ENCODE measurements at regions not wholly inside any gene's neighbourhood (a gene's known extent, or its start where the extent isn't known, plus 50 kb on each side); places are given as distances from the start of the nearest gene placed in this dataset.

- Histone ChIP-seq H2AFZ (ENCODE audit: low read length) (no peak overlapping the region), H4K91ac (ENCODE audit: insufficient read length, low read depth, low read length) (no peak overlapping the region), H3K79me1 (ENCODE audit: insufficient read depth, low read depth, low read length, poor library complexity, severe bottlenecking) (no peaks in the 10 kb centered on the region), H3K79me2 (ENCODE audit: insufficient read depth, low read length) (no peaks in the 10 kb centered on the region), H2BK20ac (ENCODE audit: low read depth, low read length, poor library complexity, severe bottlenecking) (no peak overlapping the region), H2AK5ac (ENCODE audit: insufficient read length, low read length) (no peak overlapping the region), H4K5ac (ENCODE audit: insufficient read length, low read depth, low read length) (no peak overlapping the region), H3K18ac (ENCODE audit: insufficient read length, low read depth, low read length) (no peak overlapping the region), H4K8ac (replicated peaks; ENCODE audit: insufficient read length, low read depth, low read length) (no peak overlapping the region), H2BK5ac (ENCODE audit: insufficient read length, low read length) (no peak overlapping the region), H3K14ac (ENCODE audit: insufficient read depth, low read length) (no peak overlapping the region), H2BK120ac (ENCODE audit: low read depth, low read length, poor library complexity, severe bottlenecking) (no peak overlapping the region), H2BK12ac (ENCODE audit: insufficient read length, low read depth, low read length) (no peak overlapping the region), H3T11ph (ENCODE audit: low read length) (no peak overlapping the region), H3K4ac (ENCODE audit: low read depth, low read length) (no peak overlapping the region), H3K4me1 (ENCODE audit: insufficient read depth, low read length) (no peaks in the 10 kb centered on the region; the same call in 1 of the 2 replicates), H3K4me2 (ENCODE audit: insufficient read depth, insufficient read length, low read length) (no peak overlapping the region), H3K27me3 (ENCODE audit: insufficient read depth, low read length) (no peaks in the 10 kb centered on the region), H3K56ac (ENCODE audit: insufficient read length, low read depth, low read length) (no peak overlapping the region), H3K9me3 (ENCODE audit: control insufficient read depth, low read depth, low read length) (no peaks in the 10 kb centered on the region), H3K23me2 (ENCODE audit: insufficient read length, low read depth, low read length, poor library complexity, severe bottlenecking) (no peaks in the 10 kb centered on the region), H3K9ac (ENCODE audit: extremely low read depth, insufficient read length, low read length) (no peak overlapping the region), H3K23ac (ENCODE audit: insufficient read length, low read depth, low read length) (no peak overlapping the region), H4K20me1 (ENCODE audit: control insufficient read depth, insufficient read depth, insufficient read length) (no peaks in the 10 kb centered on the region), H3K27ac (ENCODE audit: insufficient read length, low read depth, low read length) (no peak overlapping the region), H2BK15ac (ENCODE audit: low read depth, low read length) (no peak overlapping the region)
- no peak for DNase-seq
- Mint-ChIP-seq H3K36me3 (ENCODE audit: insufficient read depth in 1 of 3, low read depth in 3 of 3) (peaks cover 0 to 15% (median 0%) of the 10 kb centered on the region in 3 experiments; a peak in 2 of 7 replicates), H3K27ac (no peak overlapping the region), H3K27me3 (ENCODE audit: low read depth) (no peaks in the 10 kb centered on the region; the same call in 1 of the 2 replicates), H3K9me3 (peaks cover 45 to 57% of the 10 kb centered on the region in 2 experiments), H3K4me3 (no peak overlapping the region), H3K4me1 (peaks cover 22 to 23% of the 10 kb centered on the region in 2 experiments)
- no peak for TF ChIP-seq CTCF (conservative IDR thresholded peaks at IDR 0.05)
- no CpG with 5 or more reads among the region's 5 CpGs for WGBS (ENCODE audit: extremely low coverage, insufficient read length, low lambda C conversion rate)
Measured at GRCh38 chrX:36947214-36947613, 61.0 kb upstream of the FAM47C start.

Data from H9 (cell line).